HepG2 (cell line): ENCODE measurements at regions not wholly inside any gene's neighbourhood (a gene's known extent, or its start where the extent isn't known, plus 50 kb on each side); places are given as distances from the start of the nearest gene placed in this dataset.

Source experiments
- ATAC-seq: fragments of 200-7000 bp; cut with Tn5 transposase; 3 replicates; pipeline ENCODE4 v1.9.1; 2020; ENCODE audit warnings: mild to moderate bottlenecking, moderate library complexity
- BruUV-seq: library from RNA; stranded (reverse); fragments of 400-500 nt; replicated peaks from 2 replicates; lab custom pipeline; 2021; lab: Mats Ljungman, UMichigan
- CTCF ChIA-PET: fragments of 300-600 bp; formaldehyde crosslinking; extraction: SDS; loops from one replicate; lab custom pipeline; 2021; ENCODE audit warnings: low total read pairs, inconsistent platforms, low intra/inter-chr PET ratio; lab: Yijun Ruan, JAX
- POLR2A ChIA-PET: fragments of 350-600 bp; sonication (Branson Sonifier 250); formaldehyde crosslinking; loops from one replicate; lab custom pipeline; 2020; ENCODE audit warnings: antibody characterized with exemption, inconsistent platforms; lab: Yijun Ruan, JAX
- DNase-seq: peaks from one replicate; pipeline ENCODE4 v3.0.0-alpha.2; 2015; ENCODE audit warnings: low spot score
- FAIRE-seq: peaks from 3 replicates; lab custom pipeline; 2011; peaks lifted over from hg19 to GRCh38; lab: Jason Lieb, UNC
- H2AFZ ChIP-seq: one replicate; pipeline ENCODE4 v1.6.1; 2011; ENCODE audit warnings: low read length, inconsistent platforms
- H3K27ac ChIP-seq: fragments of 300-600 bp; 3 replicates; pipeline ENCODE4 v1.8.0; 2011; ENCODE audit warnings: mixed run types, mild to moderate bottlenecking, mixed read lengths, low read length, inconsistent platforms; ENCODE audit not compliant: insufficient read depth; ENCODE audit errors: extremely low read length
- H3K27me3 ChIP-seq, 2 experiments: fragments of 200-600 bp in 1 of 2; 2 replicates in 1 of 2; 3 replicates in 1 of 2; pipeline versions ENCODE4 v1.6.0 to v1.8.0; 2011; ENCODE audit warnings: low read length in 2 of 2, mild to moderate bottlenecking in 2 of 2, moderate library complexity in 2 of 2, inconsistent platforms in 1 of 2; ENCODE audit not compliant: insufficient read depth in 2 of 2, control insufficient read depth in 1 of 2
- H3K36me3 ChIP-seq, 2 experiments: fragments of 200-600 bp in 1 of 2; replicated peaks in 1 of 2; 2 replicates in 1 of 2; 3 replicates in 1 of 2; pipeline versions ENCODE4 v1.5.1 to v1.8.0; 2011; ENCODE audit warnings: low read length in 2 of 2, inconsistent platforms in 1 of 2; ENCODE audit not compliant: insufficient read depth in 2 of 2, control insufficient read depth in 1 of 2
- H3K4me1 ChIP-seq: 2 replicates; pipeline ENCODE4 v1.5.1; 2012; ENCODE audit warnings: low read length, inconsistent platforms; ENCODE audit not compliant: insufficient read depth
- H3K4me2 ChIP-seq: 2 replicates; pipeline ENCODE4 v1.6.0; 2011; ENCODE audit warnings: low read depth, low read length, inconsistent platforms
- H3K4me3 ChIP-seq, 3 experiments: fragments of 200-600 bp in 1 of 3; sonication (generic), shearing (Covaris generic) in 1 of 3; replicated peaks in 1 of 3; 2 replicates each; pipeline ENCODE4 v1.5.1; 2011 to 2016; ENCODE audit warnings: low read length in 3 of 3, inconsistent platforms in 2 of 3, low read depth in 2 of 3, mild to moderate bottlenecking in 2 of 3, control low read depth in 1 of 3, mixed read lengths in 1 of 3; ENCODE audit not compliant: insufficient read depth in 1 of 3
- H3K79me2 ChIP-seq: one replicate; pipeline ENCODE4 v1.6.1; 2011; ENCODE audit warnings: low read length, inconsistent platforms; ENCODE audit not compliant: insufficient read depth
- H3K9ac ChIP-seq: 2 replicates; pipeline ENCODE4 v1.6.0; 2011; ENCODE audit warnings: mild to moderate bottlenecking, low read depth, low read length, inconsistent platforms; ENCODE audit not compliant: insufficient read depth
- H3K9me3 ChIP-seq: 2 replicates; pipeline ENCODE4 v1.5.1; 2012; ENCODE audit warnings: mild to moderate bottlenecking, low read length
- H4K20me1 ChIP-seq: 2 replicates; pipeline ENCODE4 v1.6.0; 2011; ENCODE audit warnings: inconsistent platforms, mild to moderate bottlenecking, low read length, moderate library complexity; ENCODE audit not compliant: insufficient read depth
- AGO2 ChIP-seq: fragments of 200-400 bp; formaldehyde crosslinking; optimal IDR thresholded peaks from 2 replicates; pipeline ENCODE3; 2017; ENCODE audit warnings: mild to moderate bottlenecking, low read depth, low read length, moderate library complexity
- ATRX ChIP-seq: sonication (generic); formaldehyde crosslinking; IDR thresholded peaks from 2 replicates; pipeline ENCODE4 v1.4.0; 2020; ENCODE audit warnings: missing genetic modification reagents, borderline replicate concordance
- BORCS8-MEF2B ChIP-seq: sonication (generic); formaldehyde crosslinking; IDR thresholded peaks from 2 replicates; pipeline ENCODE4 v1.8.0; 2022; ENCODE audit warnings: mild to moderate bottlenecking, missing genetic modification reagents
- CBX5 ChIP-seq: sonication (generic); formaldehyde crosslinking; IDR thresholded peaks from 2 replicates; pipeline ENCODE4 v1.4.0; 2020; ENCODE audit warnings: missing genetic modification reagents, borderline replicate concordance
- CENPT ChIP-seq: sonication (generic); formaldehyde crosslinking; IDR thresholded peaks from 2 replicates; pipeline ENCODE4 v1.8.0; 2022; ENCODE audit warnings: low read depth, mild to moderate bottlenecking, moderate library complexity, missing genetic modification reagents
- MED13 ChIP-seq: sonication (generic); formaldehyde crosslinking; IDR thresholded peaks from 2 replicates; pipeline ENCODE4 v1.5.0; 2020; ENCODE audit warnings: missing genetic modification reagents
- MYNN ChIP-seq: sonication (generic); formaldehyde crosslinking; IDR thresholded peaks from 2 replicates; pipeline ENCODE4 v1.4.0; 2020; ENCODE audit warnings: mild to moderate bottlenecking, low read depth, missing genetic modification reagents
- PHF5A ChIP-seq: IDR thresholded peaks from one replicate; pipeline ENCODE4 v1.6.1; 2018; ENCODE audit warnings: low read depth, missing genetic modification reagents; ENCODE audit not compliant: unreplicated experiment
- TRIM24 ChIP-seq: sonication (generic); formaldehyde crosslinking; IDR thresholded peaks from 2 replicates; pipeline ENCODE4 v1.8.0; 2022; ENCODE audit warnings: mild to moderate bottlenecking, missing genetic modification reagents
- ZBTB7A ChIP-seq: sonication (generic); formaldehyde crosslinking; IDR thresholded peaks from 2 replicates; pipeline ENCODE4 v1.8.0; 2022; ENCODE audit warnings: mild to moderate bottlenecking, missing genetic modification reagents
- ZC3H13 ChIP-seq: sonication (generic); formaldehyde crosslinking; IDR thresholded peaks from 2 replicates; pipeline ENCODE4 v1.8.1; 2023; ENCODE audit warnings: mild to moderate bottlenecking, missing genetic modification reagents, moderate library complexity
- ZMYM2 ChIP-seq: sonication (generic); formaldehyde crosslinking; IDR thresholded peaks from 2 replicates; pipeline ENCODE4 v1.8.0; 2022; ENCODE audit warnings: mild to moderate bottlenecking, missing genetic modification reagents
- ZNF180 ChIP-seq: sonication (generic); formaldehyde crosslinking; IDR thresholded peaks from 2 replicates; pipeline ENCODE4 v1.4.0; 2020; ENCODE audit warnings: low read depth, missing genetic modification reagents, borderline replicate concordance
- ZNF512 ChIP-seq: sonication (generic); formaldehyde crosslinking; IDR thresholded peaks from 2 replicates; pipeline ENCODE4 v1.4.0; 2020; ENCODE audit warnings: mild to moderate bottlenecking, missing genetic modification reagents
- ZNF563 ChIP-seq: sonication (generic); formaldehyde crosslinking; IDR thresholded peaks from 2 replicates; pipeline ENCODE4 v1.8.0; 2022; ENCODE audit warnings: mild to moderate bottlenecking, moderate library complexity, missing genetic modification reagents
- ZNF781 ChIP-seq: sonication (generic); formaldehyde crosslinking; IDR thresholded peaks from 2 replicates; pipeline ENCODE4 v1.5.1; 2020; ENCODE audit warnings: borderline replicate concordance, mild to moderate bottlenecking, missing genetic modification reagents; ENCODE audit errors: not compliant biosample characterization
- ZZZ3 ChIP-seq: sonication (generic); formaldehyde crosslinking; IDR thresholded peaks from 2 replicates; pipeline ENCODE4 v1.4.0; 2020; ENCODE audit warnings: missing genetic modification reagents, mild to moderate bottlenecking, borderline replicate concordance
- WGBS: methylation state at CpG from one replicate; pipeline ENCODE4 v1.1.6; 2017; ENCODE audit warnings: low lambda C conversion rate; 5-methylcytosine and 5-hydroxymethylcytosine counted together
- in situ Hi-C: cut with HindIII; loops from 2 replicates; pipeline ENCODE4 v1.10.0; 2017; ENCODE audit warnings: low pct_unique_long_range_greater_than_20kb; ENCODE audit not compliant: extremely low pct_ligation_motif_present
- intact Hi-C: fragments of 100-400 bp; cut with micrococcal nuclease; formaldehyde crosslinking; loops from one replicate; pipeline ENCODE4 v1.10.0; 2022; ENCODE audit not compliant: unreplicated experiment
- TF ChIP-seq, protein P1 (sequence below): sonication (generic); formaldehyde crosslinking; IDR thresholded peaks from 2 replicates; pipeline ENCODE4 v1.9.0; 2021; ENCODE audit warnings: missing genetic modification reagents, mild to moderate bottlenecking, borderline replicate concordance
- TF ChIP-seq, protein P2 (sequence below): sonication (generic); formaldehyde crosslinking; IDR thresholded peaks from 2 replicates; pipeline ENCODE4 v1.9.0; 2021; ENCODE audit warnings: missing genetic modification reagents, borderline replicate concordance

DNA sequence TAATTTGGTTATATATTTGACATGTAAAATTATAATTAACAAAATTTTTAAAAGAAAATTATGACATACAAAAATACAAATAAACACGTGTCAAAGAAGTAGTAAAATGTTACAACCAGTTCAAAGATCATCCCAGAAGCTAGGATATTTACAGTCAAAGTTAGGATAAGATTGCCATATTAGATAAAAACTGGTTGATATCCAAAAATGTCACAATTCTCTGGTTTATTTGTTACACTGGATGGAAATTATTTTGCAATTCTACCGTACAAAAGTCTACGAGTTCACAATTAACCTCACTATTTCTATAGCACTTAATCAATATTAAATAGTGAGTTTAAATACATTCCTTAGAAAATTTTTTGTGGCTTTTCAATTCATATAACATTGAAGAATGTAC is 673.8 kb downstream of the GBE1 start:
- H2AFZ ChIP-seq: no peak overlapping the region
- no peaks in the 10 kb centered on the region for H3K9me3 ChIP-seq
- in situ Hi-C loops: no loop called here
- no peaks in the 10 kb centered on the region for H3K36me3 ChIP-seq
- H3K4me1 ChIP-seq: no peaks in the 10 kb centered on the region
- H3K4me3 ChIP-seq: no peak overlapping the region
- intact Hi-C loops: no loop called here
- H3K79me2 ChIP-seq: no peaks in the 10 kb centered on the region
- no peaks in the 10 kb centered on the region for H4K20me1 ChIP-seq
- no peak for DNase-seq
- no peaks in the 10 kb centered on the region for H3K27me3 ChIP-seq
- no peak overlapping the region for H3K9ac ChIP-seq
- TF ChIP-seq ZNF781 (CRISPR knock-in tag): no peak
- TF ChIP-seq BORCS8-MEF2B (CRISPR knock-in tag): no peak
- TF ChIP-seq, protein P1, sequence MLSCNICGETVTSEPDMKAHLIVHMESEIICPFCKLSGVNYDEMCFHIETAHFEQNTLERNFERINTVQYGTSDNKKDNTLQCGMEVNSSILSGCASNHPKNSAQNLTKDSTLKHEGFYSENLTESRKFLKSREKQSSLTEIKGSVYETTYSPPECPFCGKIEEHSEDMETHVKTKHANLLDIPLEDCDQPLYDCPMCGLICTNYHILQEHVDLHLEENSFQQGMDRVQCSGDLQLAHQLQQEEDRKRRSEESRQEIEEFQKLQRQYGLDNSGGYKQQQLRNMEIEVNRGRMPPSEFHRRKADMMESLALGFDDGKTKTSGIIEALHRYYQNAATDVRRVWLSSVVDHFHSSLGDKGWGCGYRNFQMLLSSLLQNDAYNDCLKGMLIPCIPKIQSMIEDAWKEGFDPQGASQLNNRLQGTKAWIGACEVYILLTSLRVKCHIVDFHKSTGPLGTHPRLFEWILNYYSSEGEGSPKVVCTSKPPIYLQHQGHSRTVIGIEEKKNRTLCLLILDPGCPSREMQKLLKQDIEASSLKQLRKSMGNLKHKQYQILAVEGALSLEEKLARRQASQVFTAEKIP (CRISPR knock-in tag): no peak
- TF ChIP-seq, protein P2, sequence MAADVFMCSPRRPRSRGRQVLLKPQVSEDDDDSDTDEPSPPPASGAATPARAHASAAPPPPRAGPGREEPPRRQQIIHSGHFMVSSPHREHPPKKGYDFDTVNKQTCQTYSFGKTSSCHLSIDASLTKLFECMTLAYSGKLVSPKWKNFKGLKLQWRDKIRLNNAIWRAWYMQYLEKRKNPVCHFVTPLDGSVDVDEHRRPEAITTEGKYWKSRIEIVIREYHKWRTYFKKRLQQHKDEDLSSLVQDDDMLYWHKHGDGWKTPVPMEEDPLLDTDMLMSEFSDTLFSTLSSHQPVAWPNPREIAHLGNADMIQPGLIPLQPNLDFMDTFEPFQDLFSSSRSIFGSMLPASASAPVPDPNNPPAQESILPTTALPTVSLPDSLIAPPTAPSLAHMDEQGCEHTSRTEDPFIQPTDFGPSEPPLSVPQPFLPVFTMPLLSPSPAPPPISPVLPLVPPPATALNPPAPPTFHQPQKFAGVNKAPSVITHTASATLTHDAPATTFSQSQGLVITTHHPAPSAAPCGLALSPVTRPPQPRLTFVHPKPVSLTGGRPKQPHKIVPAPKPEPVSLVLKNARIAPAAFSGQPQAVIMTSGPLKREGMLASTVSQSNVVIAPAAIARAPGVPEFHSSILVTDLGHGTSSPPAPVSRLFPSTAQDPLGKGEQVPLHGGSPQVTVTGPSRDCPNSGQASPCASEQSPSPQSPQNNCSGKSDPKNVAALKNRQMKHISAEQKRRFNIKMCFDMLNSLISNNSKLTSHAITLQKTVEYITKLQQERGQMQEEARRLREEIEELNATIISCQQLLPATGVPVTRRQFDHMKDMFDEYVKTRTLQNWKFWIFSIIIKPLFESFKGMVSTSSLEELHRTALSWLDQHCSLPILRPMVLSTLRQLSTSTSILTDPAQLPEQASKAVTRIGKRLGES: no peak
- TF ChIP-seq ZC3H13 (CRISPR knock-in tag): no peak
- TF ChIP-seq ATRX (CRISPR knock-in tag): no peak
- no peak for TF ChIP-seq ZNF512 (CRISPR knock-in tag)
- TF ChIP-seq ZMYM2 (CRISPR knock-in tag): no peak
- no peak for TF ChIP-seq CENPT
- no peak for TF ChIP-seq MED13
- no peak for TF ChIP-seq CBX5
- no peak for TF ChIP-seq ZNF563 (CRISPR knock-in tag)
- TF ChIP-seq TRIM24 (CRISPR knock-in tag): no peak
- no peak for TF ChIP-seq ZBTB7A (CRISPR knock-in tag)
- no peak for TF ChIP-seq ZZZ3 (CRISPR knock-in tag)
- TF ChIP-seq ZNF180 (CRISPR knock-in tag): no peak
- no peak for TF ChIP-seq MYNN (CRISPR knock-in tag)
- TF ChIP-seq PHF5A (CRISPR knock-in tag): no peak
- no peak for TF ChIP-seq AGO2
- TF ChIP-seq, all 625 proteins: peak for 0
- FAIRE-seq (no peak), ATAC-seq (no peak)
- BruUV-seq: no TSS peak
- Histone ChIP-seq H3K27ac (no peak overlapping the region), H3K4me2 (no peak overlapping the region)
- ChIA-PET POLR2A (no interaction called here), CTCF (no interaction called here)
- WGBS: 6% methylated on average over 3 of the region's 3 CpGs
